SK-N-DZ (cell line): ENCODE measurements at regions not wholly inside any gene's neighbourhood (a gene's known extent, or its start where the extent isn't known, plus 50 kb on each side); places are given as distances from the start of the nearest gene placed in this dataset.
A peak's percentile ranks its signal among the peaks of the same experiment; 100 is the strongest.
"Not testable (repeated sequence)": the region's sequence is repeated elsewhere in the genome, so short reads cannot be mapped to it uniquely, and the experiment has no call there.

Source experiments
- DNase-seq: peaks from one replicate; pipeline ENCODE4 v3.0.0-alpha.2; 2015; ENCODE audit warnings: low spot score

- peak; percentile 82 for DNase-seq
Measured at GRCh38 chr2:71923887-71924533, 223.7 kb downstream of the CYP26B1 start.

- DNase-seq: no peak
Measured at GRCh38 chr2:71923143-71923525, 224.5 kb downstream of the CYP26B1 start.

GRCh38 chr2:71922499-71923142, 225.0 kb downstream of the CYP26B1 start:
- DNase-seq: no peak

GRCh38 chr2:71922091-71922490, 225.6 kb downstream of the CYP26B1 start:
- DNase-seq: no peak

GRCh38 chr2:71920819-71921218, 226.8 kb downstream of the CYP26B1 start:
- not testable (repeated sequence) for DNase-seq

GRCh38 chr2:71919708-71920107, 228.0 kb downstream of the CYP26B1 start:
- no peak for DNase-seq

- DNase-seq: no peak
Measured at GRCh38 chr2:71910277-71910676, 237.4 kb downstream of the CYP26B1 start.

GRCh38 chr2:71908798-71909197, 238.9 kb downstream of the CYP26B1 start:
- no peak for DNase-seq

- no peak for DNase-seq
Measured at GRCh38 chr2:71907503-71907902, 240.2 kb downstream of the CYP26B1 start.

- no peak for DNase-seq
Measured at GRCh38 chr2:71906357-71906973, 241.2 kb downstream of the CYP26B1 start.

- no peak for DNase-seq
Measured at GRCh38 chr2:71905205-71905604, 242.5 kb downstream of the CYP26B1 start.

- no peak for DNase-seq
Measured at GRCh38 chr2:71903841-71904240, 243.8 kb downstream of the CYP26B1 start.

GRCh38 chr2:71901466-71901865, 246.2 kb downstream of the CYP26B1 start:
- no peak for DNase-seq

- DNase-seq: no peak
Measured at GRCh38 chr2:71898851-71899681, 248.6 kb downstream of the CYP26B1 start.

- no peak for DNase-seq
Measured at GRCh38 chr2:71898375-71898774, 249.3 kb downstream of the CYP26B1 start.

- DNase-seq: no peak
Measured at GRCh38 chr2:71897836-71898235, 249.8 kb downstream of the CYP26B1 start.

GRCh38 chr2:71897137-71897480, 250.6 kb downstream of the CYP26B1 start:
- no peak for DNase-seq

- no peak for DNase-seq
Measured at GRCh38 chr2:71896385-71897136, 251.1 kb downstream of the CYP26B1 start.

- DNase-seq: no peak
Measured at GRCh38 chr2:71895320-71896161, 252.1 kb downstream of the CYP26B1 start.

GRCh38 chr2:71894261-71894660, 253.4 kb downstream of the CYP26B1 start:
- no peak for DNase-seq

GRCh38 chr2:71893646-71894045, 254.0 kb downstream of the CYP26B1 start:
- no peak for DNase-seq
